H1 (cell line): ENCODE measurements at regions not wholly inside any gene's neighbourhood (a gene's known extent, or its start where the extent isn't known, plus 50 kb on each side); places are given as distances from the start of the nearest gene placed in this dataset.

Source experiments
- CTCF ChIA-PET: fragments of 300-600 bp; sonication (Branson Sonifier 250); formaldehyde crosslinking; loops from one replicate; lab custom pipeline; 2021; ENCODE audit not compliant: partially characterized antibody; lab: Charles Lee
- POLR2A ChIA-PET: fragments of 300-600 bp; sonication (Branson Sonifier 250); formaldehyde crosslinking; loops from one replicate; lab custom pipeline; 2021; ENCODE audit warnings: inconsistent platforms; ENCODE audit not compliant: partially characterized antibody; lab: Charles Lee
- DNase-seq, 2 experiments: peaks; one replicate each; pipeline versions ENCODE4 v3.0.0 to v3.0.0-alpha.2; 2010 to 2022; ENCODE audit warnings: low spot score in 2 of 2, low read depth in 1 of 2, mixed read lengths in 1 of 2
- FAIRE-seq: peaks from 2 replicates; lab custom pipeline; 2011; peaks lifted over from hg19 to GRCh38; lab: Jason Lieb, UNC
- H2AFZ ChIP-seq: 2 replicates; pipeline ENCODE4 v1.8.1; 2012; ENCODE audit warnings: low read length, inconsistent platforms
- H2AK5ac ChIP-seq: 2 replicates; pipeline ENCODE4 v1.6.1; 2013; ENCODE audit warnings: low read depth, low read length
- H2BK120ac ChIP-seq: replicated peaks from 2 replicates; pipeline ENCODE3; 2013; ENCODE audit warnings: low read depth, low read length, inconsistent platforms
- H2BK12ac ChIP-seq: 2 replicates; pipeline ENCODE4 v1.6.1; 2013; ENCODE audit warnings: low read depth, low read length
- H2BK15ac ChIP-seq: 2 replicates; pipeline ENCODE4 v1.6.1; 2013; ENCODE audit warnings: low read length
- H2BK20ac ChIP-seq: 2 replicates; pipeline ENCODE4 v1.6.1; 2013; ENCODE audit warnings: low read length
- H2BK5ac ChIP-seq: 2 replicates; pipeline ENCODE4 v1.6.1; 2013; ENCODE audit warnings: low read depth, low read length
- H3K14ac ChIP-seq: 2 replicates; pipeline ENCODE4 v1.6.1; 2013; ENCODE audit warnings: inconsistent platforms; ENCODE audit not compliant: insufficient read length
- H3K18ac ChIP-seq: 2 replicates; pipeline ENCODE4 v1.6.1; 2013; ENCODE audit warnings: low read length; ENCODE audit errors: extremely low read depth
- H3K23ac ChIP-seq: 2 replicates; pipeline ENCODE4 v1.6.1; 2013; ENCODE audit warnings: inconsistent platforms; ENCODE audit not compliant: insufficient read length
- H3K23me2 ChIP-seq: 2 replicates; pipeline ENCODE4 v1.6.1; 2013; ENCODE audit warnings: low read depth, low read length
- H3K27ac ChIP-seq: 2 replicates; pipeline ENCODE4 v1.6.1; 2011; ENCODE audit warnings: low read depth, low read length, inconsistent platforms
- H3K27me3 ChIP-seq, 4 experiments: replicated peaks in 1 of 4; 1 replicate in 1 of 4; 2 replicates in 3 of 4; pipeline versions ENCODE4 v1.6.1 to v1.8.1; 2011 to 2013; ENCODE audit warnings: low read length in 3 of 4, mild to moderate bottlenecking in 3 of 4, inconsistent platforms in 2 of 4, mixed read lengths in 2 of 4, moderate library complexity in 1 of 4; ENCODE audit not compliant: control insufficient read depth in 3 of 4, insufficient read depth in 3 of 4; ENCODE audit errors: extremely low read depth in 1 of 4
- H3K36me3 ChIP-seq, 4 experiments: 2 replicates each; pipeline versions ENCODE4 v1.6.1 to v1.8.1; 2011 to 2013; ENCODE audit warnings: mild to moderate bottlenecking in 4 of 4, low read length in 3 of 4, moderate library complexity in 2 of 4, control low read depth in 1 of 4, inconsistent platforms in 1 of 4; ENCODE audit not compliant: insufficient read depth in 4 of 4, control insufficient read depth in 2 of 4
- H3K4ac ChIP-seq: replicated peaks from 2 replicates; pipeline ENCODE3; 2013; ENCODE audit warnings: low read length, low read depth, mixed read lengths, inconsistent platforms; ENCODE audit not compliant: insufficient read length
- H3K4me1 ChIP-seq, 4 experiments: replicated peaks in 1 of 4; 1 replicate in 1 of 4; 2 replicates in 3 of 4; pipeline versions ENCODE4 v1.6.1 to v1.8.1; 2011 to 2013; ENCODE audit warnings: low read length in 3 of 4, inconsistent platforms in 2 of 4, mixed read lengths in 1 of 4; ENCODE audit not compliant: insufficient read depth in 4 of 4, control insufficient read depth in 3 of 4
- H3K4me2 ChIP-seq, 2 experiments: 2 replicates each; pipeline versions ENCODE4 v1.6.1 to v1.8.1; 2011 to 2013; ENCODE audit warnings: low read depth in 2 of 2, low read length in 2 of 2, control low read depth in 1 of 2, inconsistent platforms in 1 of 2, mild to moderate bottlenecking in 1 of 2; ENCODE audit not compliant: insufficient read depth in 1 of 2
- H3K4me3 ChIP-seq, 4 experiments: fragments of 200-600, 300-600 bp in 1 of 4; sonication (generic), shearing (Covaris generic), sonication (Bioruptor Twin) in 1 of 4; 2 replicates each; pipeline versions ENCODE4 v1.5.1 to v1.8.1; 2011 to 2016; ENCODE audit warnings: low read length in 4 of 4, low read depth in 3 of 4, control low read depth in 2 of 4, inconsistent platforms in 2 of 4, mild to moderate bottlenecking in 2 of 4, mixed read lengths in 1 of 4, moderate library complexity in 1 of 4; ENCODE audit not compliant: insufficient read depth in 2 of 4; ENCODE audit errors: extremely low read depth in 1 of 4
- H3K56ac ChIP-seq: replicated peaks from 2 replicates; pipeline ENCODE3; 2013; ENCODE audit warnings: low read depth, mild to moderate bottlenecking, mixed read lengths, low read length, inconsistent platforms; ENCODE audit not compliant: insufficient read length
- H3K79me1 ChIP-seq: 2 replicates; pipeline ENCODE4 v1.6.1; 2013; ENCODE audit warnings: low read depth, low read length, control low read depth
- H3K79me2 ChIP-seq, 2 experiments: 2 replicates each; pipeline versions ENCODE4 v1.6.1 to v1.8.1; 2012 to 2013; ENCODE audit warnings: low read length in 2 of 2, mild to moderate bottlenecking in 2 of 2, inconsistent platforms in 1 of 2; ENCODE audit not compliant: insufficient read depth in 2 of 2, control insufficient read depth in 1 of 2
- H3K9ac ChIP-seq, 4 experiments: replicated peaks in 1 of 4; 1 replicate in 1 of 4; 2 replicates in 3 of 4; pipeline versions ENCODE4 v1.6.1 to v1.8.1; 2011 to 2013; ENCODE audit warnings: low read depth in 3 of 4, low read length in 3 of 4, control low read depth in 2 of 4, mild to moderate bottlenecking in 2 of 4, moderate library complexity in 2 of 4, inconsistent platforms in 1 of 4; ENCODE audit errors: extremely low read depth in 1 of 4
- H3K9me3 ChIP-seq, 2 experiments: 2 replicates each; pipeline versions ENCODE4 v1.6.1 to v1.8.1; 2012 to 2013; ENCODE audit warnings: mild to moderate bottlenecking in 2 of 2, moderate library complexity in 2 of 2, control low read depth in 1 of 2, inconsistent platforms in 1 of 2, low read depth in 1 of 2, low read length in 1 of 2, mixed read lengths in 1 of 2; ENCODE audit not compliant: insufficient read depth in 2 of 2
- H4K20me1 ChIP-seq, 2 experiments: replicated peaks in 1 of 2; 2 replicates each; pipeline versions ENCODE3 to v1.8.1; 2011 to 2013; ENCODE audit warnings: inconsistent platforms in 2 of 2, low read length in 2 of 2, mild to moderate bottlenecking in 1 of 2; ENCODE audit not compliant: insufficient read depth in 2 of 2, control insufficient read depth in 1 of 2
- H4K5ac ChIP-seq: 2 replicates; pipeline ENCODE4 v1.6.1; 2013; ENCODE audit warnings: low read length, low read depth, mixed read lengths, inconsistent platforms; ENCODE audit not compliant: insufficient read length
- H4K8ac ChIP-seq: 2 replicates; pipeline ENCODE4 v1.8.0; 2013; ENCODE audit warnings: mild to moderate bottlenecking, moderate library complexity, low read length, inconsistent platforms; ENCODE audit not compliant: insufficient read depth; ENCODE audit errors: extremely low read depth
- H4K91ac ChIP-seq: replicated peaks from 2 replicates; pipeline ENCODE3; 2013; ENCODE audit warnings: low read length, mixed read lengths, inconsistent platforms; ENCODE audit not compliant: insufficient read length
- BACH1 ChIP-seq: IDR thresholded peaks from 2 replicates; pipeline ENCODE4 v1.6.1; 2012; ENCODE audit warnings: low read length, improper control_type of control experiment
- BCL11A ChIP-seq, 2 experiments: IDR thresholded peaks; one replicate each; pipeline ENCODE4 v1.6.1; 2011; ENCODE audit warnings: low read depth in 2 of 2, low read length in 2 of 2, mild to moderate bottlenecking in 2 of 2
- CBX8 ChIP-seq: fragments of 300-800, 300-1000 bp; sonication (generic); IDR thresholded peaks from 2 replicates; pipeline ENCODE4 v1.7.1; 2016; ENCODE audit warnings: low read depth, low read length, borderline replicate concordance
- SAP30 ChIP-seq: fragments of 300-600 bp; sonication (generic); IDR thresholded peaks from 2 replicates; pipeline ENCODE4 v1.7.1; 2012; ENCODE audit warnings: low read length, moderate library complexity, mild to moderate bottlenecking, inconsistent platforms; ENCODE audit not compliant: insufficient read depth, insufficient replicate concordance
- SIN3A ChIP-seq, 2 experiments: IDR thresholded peaks in 1 of 2; conservative IDR thresholded peaks in 1 of 2; 2 replicates each; pipeline ENCODE4 v1.6.1; 2011 to 2012; ENCODE audit warnings: low read length in 2 of 2, improper control_type of control experiment in 1 of 2, low read depth in 1 of 2, mild to moderate bottlenecking in 1 of 2
- SIX5 ChIP-seq: IDR thresholded peaks from 2 replicates; pipeline ENCODE4 v1.6.1; 2011; ENCODE audit warnings: mild to moderate bottlenecking, low read depth, low read length
- SP2 ChIP-seq: IDR thresholded peaks from 2 replicates; pipeline ENCODE4 v1.6.1; 2012; ENCODE audit warnings: mild to moderate bottlenecking, low read length, inconsistent platforms
- SUZ12 ChIP-seq: fragments of 200-600 bp; sonication (generic); IDR thresholded peaks from 2 replicates; pipeline ENCODE4 v1.6.1; 2012; ENCODE audit warnings: mild to moderate bottlenecking, inconsistent platforms, low read length, moderate library complexity, mixed read lengths
- YY1 ChIP-seq: IDR thresholded peaks from 2 replicates; pipeline ENCODE4 v1.6.1; 2011; ENCODE audit warnings: low read depth, mild to moderate bottlenecking, low read length
- ZNF274 ChIP-seq: IDR thresholded peaks from 2 replicates; pipeline ENCODE4 v1.7.0; 2012; ENCODE audit warnings: low read length, borderline replicate concordance; ENCODE audit errors: extremely low read depth
- WGBS, 2 experiments: shearing (Covaris generic) in 1 of 2; methylation state at CpG; one replicate each; pipeline versions ENCODE4 v1.1.6 to v1.1.7; 2013 to 2015; ENCODE audit warnings: low lambda C conversion rate in 2 of 2, mixed read lengths in 2 of 2, inconsistent platforms in 1 of 2, low coverage in 1 of 2, missing lambda C conversion rate in 1 of 2; ENCODE audit not compliant: insufficient replicate concordance in 2 of 2, insufficient coverage in 1 of 2, insufficient read length in 1 of 2; ENCODE audit errors: extremely low coverage in 1 of 2, missing lambda C conversion rate in 1 of 2; 5-methylcytosine and 5-hydroxymethylcytosine counted together
- TF ChIP-seq, protein P1 (sequence below), 3 experiments: IDR thresholded peaks; 1 replicate in 2 of 3; 2 replicates in 1 of 3; pipeline versions ENCODE4 v1.5.1 to v1.6.1; 2011; ENCODE audit warnings: low read length in 3 of 3, mild to moderate bottlenecking in 3 of 3, inconsistent platforms in 2 of 3, low read depth in 1 of 3, moderate library complexity in 1 of 3; ENCODE audit not compliant: insufficient read depth in 1 of 3; ENCODE audit errors: control extremely low read depth in 1 of 3

DNA sequence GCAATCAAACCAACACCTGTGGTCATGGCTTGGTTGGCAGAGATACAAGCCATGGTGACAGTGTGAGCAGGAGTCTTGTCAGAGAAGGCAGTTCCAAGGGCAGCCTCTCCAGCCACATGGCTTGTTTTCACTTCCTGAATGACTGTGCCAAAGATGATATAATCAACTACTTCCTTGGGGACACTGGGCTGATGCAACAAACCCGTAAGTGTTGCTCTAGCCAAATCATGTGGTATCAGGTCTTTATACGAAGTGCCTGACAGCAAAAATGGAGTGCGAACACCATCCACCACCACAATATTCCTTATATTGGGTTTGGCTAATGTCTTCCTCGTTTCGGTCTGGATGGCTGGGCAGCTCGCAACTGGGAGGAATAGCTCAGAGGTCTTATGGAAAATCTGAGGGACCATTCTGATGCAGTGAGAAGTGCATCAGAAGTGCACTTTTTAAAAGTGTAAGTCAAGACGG lies 922.0 kb downstream of the NLGN4X start:
- H2BK12ac ChIP-seq = no peak overlapping the region
- H4K91ac ChIP-seq = no peak overlapping the region
- no peaks in the 10 kb centered on the region for H3K36me3 ChIP-seq
- H3K79me1 ChIP-seq = no peaks in the 10 kb centered on the region
- ChIA-PET POLR2A (no interaction called here), CTCF (no interaction called here)
- no peak overlapping the region for H3K14ac ChIP-seq
- H3K9me3 ChIP-seq = no peaks in the 10 kb centered on the region
- H3K4me1 ChIP-seq = no peaks in the 10 kb centered on the region
- no peak overlapping the region for H3K23ac ChIP-seq
- H3K27ac ChIP-seq = no peak overlapping the region
- no peak overlapping the region for H3K9ac ChIP-seq
- no peak overlapping the region for H2AFZ ChIP-seq
- H3K4me2 ChIP-seq = no peak overlapping the region
- H2BK120ac ChIP-seq = no peak overlapping the region
- H3K27me3 ChIP-seq = no peaks in the 10 kb centered on the region
- H4K5ac ChIP-seq = no peak overlapping the region
- H4K8ac ChIP-seq = no peak overlapping the region
- no peak overlapping the region for H3K4me3 ChIP-seq
- H3K18ac ChIP-seq = no peak overlapping the region
- no peak overlapping the region for H2BK20ac ChIP-seq
- H3K79me2 ChIP-seq = no peaks in the 10 kb centered on the region
- no peak overlapping the region for H2BK5ac ChIP-seq
- no peak overlapping the region for H2AK5ac ChIP-seq
- no peaks in the 10 kb centered on the region for H3K23me2 ChIP-seq
- H3K4ac ChIP-seq = no peak overlapping the region
- no peak overlapping the region for H3K56ac ChIP-seq
- DNase-seq (no peak), FAIRE-seq (no peak)
- H4K20me1 ChIP-seq = no peaks in the 10 kb centered on the region
- H2BK15ac ChIP-seq = no peak overlapping the region
- 92% methylated on average over 6 of the region's 7 CpGs; no CpG with 5 or more reads in 1 of the 2 experiments for WGBS, 2 experiments
- no peak for TF ChIP-seq SP2
- no peak for TF ChIP-seq YY1
- no peak for TF ChIP-seq SAP30
- TF ChIP-seq BACH1 = no peak
- no peak for TF ChIP-seq BCL11A (IDR thresholded peaks at IDR 0.05; ENCODE audit: low read depth in 2 of 2, low read length in 2 of 2)
- TF ChIP-seq SIX5 = no peak
- no peak for TF ChIP-seq CBX8
- TF ChIP-seq SIN3A (conservative IDR thresholded peaks at IDR 0.05 in 1 of 2, IDR thresholded peaks at IDR 0.05 in 1 of 2; ENCODE audit: low read depth in 1 of 2, low read length in 2 of 2) = no peak
- no peak for TF ChIP-seq ZNF274
- TF ChIP-seq, protein P1, sequence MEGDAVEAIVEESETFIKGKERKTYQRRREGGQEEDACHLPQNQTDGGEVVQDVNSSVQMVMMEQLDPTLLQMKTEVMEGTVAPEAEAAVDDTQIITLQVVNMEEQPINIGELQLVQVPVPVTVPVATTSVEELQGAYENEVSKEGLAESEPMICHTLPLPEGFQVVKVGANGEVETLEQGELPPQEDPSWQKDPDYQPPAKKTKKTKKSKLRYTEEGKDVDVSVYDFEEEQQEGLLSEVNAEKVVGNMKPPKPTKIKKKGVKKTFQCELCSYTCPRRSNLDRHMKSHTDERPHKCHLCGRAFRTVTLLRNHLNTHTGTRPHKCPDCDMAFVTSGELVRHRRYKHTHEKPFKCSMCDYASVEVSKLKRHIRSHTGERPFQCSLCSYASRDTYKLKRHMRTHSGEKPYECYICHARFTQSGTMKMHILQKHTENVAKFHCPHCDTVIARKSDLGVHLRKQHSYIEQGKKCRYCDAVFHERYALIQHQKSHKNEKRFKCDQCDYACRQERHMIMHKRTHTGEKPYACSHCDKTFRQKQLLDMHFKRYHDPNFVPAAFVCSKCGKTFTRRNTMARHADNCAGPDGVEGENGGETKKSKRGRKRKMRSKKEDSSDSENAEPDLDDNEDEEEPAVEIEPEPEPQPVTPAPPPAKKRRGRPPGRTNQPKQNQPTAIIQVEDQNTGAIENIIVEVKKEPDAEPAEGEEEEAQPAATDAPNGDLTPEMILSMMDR (IDR thresholded peaks at IDR 0.05; ENCODE audit: control extremely low read depth in 1 of 3, insufficient read depth in 1 of 3, low read depth in 1 of 3, low read length in 3 of 3) = no peak
- TF ChIP-seq SUZ12 = no peak
